ENCODE measurements at regions not wholly inside any gene's neighbourhood (a gene's known extent, or its start where the extent isn't known, plus 50 kb on each side); places are given as distances from the start of the nearest gene placed in this dataset.

GRCh38 chr1:98077691-98078090 lies 156.9 kb upstream of the DPYD start:
- 78 to 79% methylated on average over 2 of the region's 2 CpGs for whole genome bisulfite sequencing, 2 donors
- ATAC-seq, result no peak
- H3K36me3 ChIP-seq, result no peaks in the 10 kb centered on the region
- TF ChIP-seq CTCF (IDR thresholded peaks at IDR 0.05), result no peak
- no peak overlapping the region for H3K27ac ChIP-seq
- no peaks in the 10 kb centered on the region for H3K4me1 ChIP-seq
- H3K9me3 ChIP-seq, result no peaks in the 10 kb centered on the region
- intact Hi-C loops (cut with DNase I), result no loop called here
- no peak for FAIRE-seq
- H3K4me3 ChIP-seq, result no peak overlapping the region
- H3K27me3 ChIP-seq, result no peaks in the 10 kb centered on the region
- DNase-seq, result no peak

- intact Hi-C loops (cut with DNase I), result no loop called here
- H3K9me3 ChIP-seq, result no peaks in the 10 kb centered on the region
- ATAC-seq (no peak), FAIRE-seq (no peak), DNase-seq (no peak)
- H3K36me3 ChIP-seq, result no peaks in the 10 kb centered on the region
- H3K27me3 ChIP-seq, result no peaks in the 10 kb centered on the region
- WGBS, 2 donors, result 57 to 59% methylated on average over 1 of the region's 1 CpG
- H3K4me1 ChIP-seq, result no peaks in the 10 kb centered on the region
- TF ChIP-seq CTCF (IDR thresholded peaks at IDR 0.05), result no peak
- H3K4me3 ChIP-seq, result no peak overlapping the region
- no peak overlapping the region for H3K27ac ChIP-seq
Observed at GRCh38 chr1:98075626-98076025, 154.8 kb upstream of the DPYD start.

GRCh38 chr1:98073823-98074222 lies 153.0 kb upstream of the DPYD start:
- Histone ChIP-seq H3K27me3 (no peaks in the 10 kb centered on the region), H3K4me3 (no peak overlapping the region), H3K9me3 (no peaks in the 10 kb centered on the region), H3K4me1 (no peaks in the 10 kb centered on the region), H3K27ac (no peak overlapping the region), H3K36me3 (no peaks in the 10 kb centered on the region)
- no peak for TF ChIP-seq CTCF (IDR thresholded peaks at IDR 0.05)
- FAIRE-seq (no peak), DNase-seq (no peak), ATAC-seq (no peak)
- intact Hi-C loops (cut with DNase I), result no loop called here
- 71 to 80% methylated on average over 3 of the region's 3 CpGs for WGBS, 2 donors

- Histone ChIP-seq H3K4me1 (no peaks in the 10 kb centered on the region), H3K9me3 (no peaks in the 10 kb centered on the region), H3K4me3 (no peak overlapping the region), H3K27me3 (no peaks in the 10 kb centered on the region), H3K36me3 (no peaks in the 10 kb centered on the region), H3K27ac (no peak overlapping the region)
- ATAC-seq, result no peak
- intact Hi-C loops (cut with DNase I), result no loop called here
- no peak for DNase-seq
- no peak for FAIRE-seq
- no peak for TF ChIP-seq CTCF (IDR thresholded peaks at IDR 0.05)
- WGBS, 2 donors, result 75 to 78% methylated on average over 3 of the region's 3 CpGs
Observed at GRCh38 chr1:98073106-98073505, 152.3 kb upstream of the DPYD start.

- H3K4me3 ChIP-seq, result no peak overlapping the region
- H3K4me1 ChIP-seq, result no peaks in the 10 kb centered on the region
- no peak overlapping the region for H3K27ac ChIP-seq
- H3K27me3 ChIP-seq, result no peaks in the 10 kb centered on the region
- H3K36me3 ChIP-seq, result no peaks in the 10 kb centered on the region
- no peaks in the 10 kb centered on the region for H3K9me3 ChIP-seq
- FAIRE-seq, result no peak
- no peak for TF ChIP-seq CTCF (IDR thresholded peaks at IDR 0.05)
- WGBS, 2 donors, result 52 to 57% methylated on average over 2 of the region's 2 CpGs
- DNase-seq, result no peak
- intact Hi-C loops (cut with DNase I), result no loop called here
- ATAC-seq, result no peak
Observed at GRCh38 chr1:98072047-98072446, 151.2 kb upstream of the DPYD start.

Data from pancreas (tissue), 10 donors.